SK-N-SH treated with all-trans-retinoic acid at 6 μM for 48 hours (cell line): ENCODE measurements at regions not wholly inside any gene's neighbourhood (a gene's known extent, or its start where the extent isn't known, plus 50 kb on each side); places are given as distances from the start of the nearest gene placed in this dataset.

ENCODE experiments used
- ATAC-seq: fragments of 200-7000 bp; cut with Tn5 transposase; 3 replicates; pipeline ENCODE4 v1.9.1; 2020; ENCODE audit warnings: mild to moderate bottlenecking, moderate library complexity
- ARNTL ChIP-seq: fragments of 450-650 bp; formaldehyde crosslinking; IDR thresholded peaks from 2 replicates; pipeline ENCODE4 v1.5.0; 2020; ENCODE audit warnings: low read depth, mild to moderate bottlenecking, moderate library complexity, borderline replicate concordance
- BACH2 ChIP-seq: fragments of 250-450 bp; sonication (Bioruptor Pico); IDR thresholded peaks from 2 replicates; pipeline ENCODE4 v1.9.0; 2021; ENCODE audit warnings: mild to moderate bottlenecking, borderline replicate concordance
- CREB5 ChIP-seq: fragments of 250-450 bp; sonication (Bioruptor Pico); IDR thresholded peaks from 2 replicates; pipeline ENCODE4 v1.5.1; 2020; ENCODE audit warnings: low read depth, mild to moderate bottlenecking, moderate library complexity
- CSDC2 ChIP-seq: fragments of 250-450 bp; sonication (Bioruptor Pico); IDR thresholded peaks from 2 replicates; pipeline ENCODE4 v1.5.0; 2020; ENCODE audit warnings: mild to moderate bottlenecking, moderate library complexity
- CSRNP3 ChIP-seq: fragments of 250-450 bp; sonication (Bioruptor Pico); IDR thresholded peaks from 2 replicates; pipeline ENCODE4 v1.5.1; 2021; ENCODE audit warnings: mild to moderate bottlenecking, moderate library complexity
- ESRRG ChIP-seq: fragments of 250-450 bp; sonication (Bioruptor Pico); IDR thresholded peaks from 2 replicates; pipeline ENCODE4 v1.6.1; 2021; ENCODE audit warnings: mild to moderate bottlenecking
- GLIS3 ChIP-seq: fragments of 250-450 bp; sonication (Bioruptor Pico); IDR thresholded peaks from 2 replicates; pipeline ENCODE4 v1.5.0; 2020; ENCODE audit warnings: mild to moderate bottlenecking, moderate library complexity
- ISL1 ChIP-seq: fragments of 250-450 bp; sonication (Bioruptor Pico); IDR thresholded peaks from 2 replicates; pipeline ENCODE4 v2.1.2; 2022; ENCODE audit warnings: mild to moderate bottlenecking, moderate library complexity
- OSR1 ChIP-seq: fragments of 250-450 bp; sonication (Bioruptor Pico); IDR thresholded peaks from 2 replicates; pipeline ENCODE4 v1.8.0; 2022; ENCODE audit warnings: moderate library complexity, mild to moderate bottlenecking, inconsistent platforms
- PATZ1 ChIP-seq: fragments of 250-450 bp; sonication (Bioruptor Pico); IDR thresholded peaks from 2 replicates; pipeline ENCODE4 v1.8.0; 2020; ENCODE audit warnings: mild to moderate bottlenecking, moderate library complexity, borderline replicate concordance
- POU6F1 ChIP-seq: fragments of 250-450 bp; sonication (Bioruptor Pico); IDR thresholded peaks from 2 replicates; pipeline ENCODE4 v1.8.0; 2021; ENCODE audit warnings: low read depth, mild to moderate bottlenecking, moderate library complexity, borderline replicate concordance
- PPARA ChIP-seq: fragments of 250-450 bp; sonication (Bioruptor Pico); IDR thresholded peaks from 2 replicates; pipeline ENCODE4 v1.5.0; 2020; ENCODE audit warnings: mild to moderate bottlenecking, borderline replicate concordance
- TCF4 ChIP-seq: fragments of 250-450 bp; sonication (Bioruptor Pico); IDR thresholded peaks from 2 replicates; pipeline ENCODE4 v1.8.0; 2021; ENCODE audit warnings: mild to moderate bottlenecking, moderate library complexity, borderline replicate concordance
- TSHZ2 ChIP-seq: fragments of 250-450 bp; sonication (Bioruptor Pico); IDR thresholded peaks from 2 replicates; pipeline ENCODE4 v1.5.0; 2020; ENCODE audit warnings: mild to moderate bottlenecking, moderate library complexity
- ZFP3 ChIP-seq: fragments of 250-450 bp; sonication (Bioruptor Pico); IDR thresholded peaks from 2 replicates; pipeline ENCODE4 v1.5.0; 2020; ENCODE audit warnings: mild to moderate bottlenecking, moderate library complexity
- ZFP30 ChIP-seq: fragments of 450-650 bp; formaldehyde crosslinking; IDR thresholded peaks from 2 replicates; pipeline ENCODE4 v1.5.0; 2022; ENCODE audit warnings: mild to moderate bottlenecking, moderate library complexity
- ZNF565 ChIP-seq: fragments of 450-650 bp; formaldehyde crosslinking; conservative IDR thresholded peaks from 2 replicates; pipeline ENCODE4 v1.5.0; 2020; ENCODE audit warnings: low read depth, mild to moderate bottlenecking, moderate library complexity
- ZNF70 ChIP-seq: fragments of 450-650 bp; formaldehyde crosslinking; IDR thresholded peaks from 2 replicates; pipeline ENCODE4 v1.5.0; 2020; ENCODE audit warnings: mild to moderate bottlenecking, moderate library complexity
- ZNF8 ChIP-seq: fragments of 450-650 bp; formaldehyde crosslinking; IDR thresholded peaks from 2 replicates; pipeline ENCODE4 v1.5.0; 2020; ENCODE audit warnings: mild to moderate bottlenecking, moderate library complexity

GRCh38 chr2:71779774-71780105 is 326.4 kb downstream of the DYSF start (continued):
- TF ChIP-seq PPARA (CRISPR knock-in tag), result no peak
- no peak for TF ChIP-seq ZNF70 (CRISPR knock-in tag)
- TF ChIP-seq CSDC2 (CRISPR knock-in tag), result no peak
- TF ChIP-seq GLIS3, result no peak
- TF ChIP-seq ESRRG (CRISPR knock-in tag), result no peak
- no peak for TF ChIP-seq OSR1 (CRISPR knock-in tag)
- no peak for TF ChIP-seq ZFP3
- no peak for TF ChIP-seq CREB5 (CRISPR knock-in tag)
- no peak for TF ChIP-seq BACH2 (CRISPR knock-in tag)

GRCh38 chr2:71778936-71779773 is 325.8 kb downstream of the DYSF start:
- TF ChIP-seq CSDC2 (CRISPR knock-in tag) (no peak), POU6F1 (no peak), ZNF70 (CRISPR knock-in tag) (no peak), TSHZ2 (CRISPR knock-in tag) (no peak), PATZ1 (CRISPR knock-in tag) (no peak), ZNF8 (CRISPR knock-in tag) (no peak), GLIS3 (no peak), CREB5 (CRISPR knock-in tag) (no peak), ZFP30 (CRISPR knock-in tag) (no peak), TCF4 (no peak), OSR1 (CRISPR knock-in tag) (no peak), ESRRG (CRISPR knock-in tag) (no peak), ZNF565 (CRISPR knock-in tag) (no peak)
- TF ChIP-seq, all 23 proteins: peak for 0
- ATAC-seq, result peak; percentile 60

GRCh38 chr2:71778514-71778913 is 325.2 kb downstream of the DYSF start:
- TF ChIP-seq ARNTL (CRISPR knock-in tag) (no peak), POU6F1 (no peak), CSRNP3 (CRISPR knock-in tag) (no peak), PPARA (CRISPR knock-in tag) (no peak), ISL1 (CRISPR knock-in tag) (no peak), ESRRG (CRISPR knock-in tag) (no peak)

More at GRCh38 chr2:71778514-71778913, 325.2 kb downstream of the DYSF start:
- no peak for ATAC-seq
